ENCODE measurements at regions not wholly inside any gene's neighbourhood (a gene's known extent, or its start where the extent isn't known, plus 50 kb on each side); places are given as distances from the start of the nearest gene placed in this dataset.

GRCh38 chr9:109975574-109976295 is 195.7 kb downstream of the PALM2AKAP2 start:
- intact Hi-C loops (cut with DNase I) = no loop called here
- DNase-seq (no peak), ATAC-seq (no peak)
- Histone ChIP-seq H3K4me3 (no peak overlapping the region), H3K9me3 (no peaks in the 10 kb centered on the region), H3K36me3 (no peaks in the 10 kb centered on the region), H3K27me3 (ENCODE audit: low read depth) (no peaks in the 10 kb centered on the region), H3K4me1 (peaks cover 11% of the 10 kb centered on the region), H3K27ac (no peak overlapping the region)
- TF ChIP-seq CTCF (IDR thresholded peaks at IDR 0.05) = no peak

GRCh38 chr9:109976303-109976702 is 196.3 kb downstream of the PALM2AKAP2 start:
- intact Hi-C loops (cut with DNase I) = no loop called here
- no peaks in the 10 kb centered on the region for H3K27me3 ChIP-seq (ENCODE audit: low read depth)
- no peaks in the 10 kb centered on the region for H3K36me3 ChIP-seq
- H3K9me3 ChIP-seq = no peaks in the 10 kb centered on the region
- DNase-seq (no peak), ATAC-seq (no peak)
- no peak overlapping the region for H3K4me3 ChIP-seq
- peaks cover 11% of the 10 kb centered on the region for H3K4me1 ChIP-seq
- no peak overlapping the region for H3K27ac ChIP-seq
- no peak for TF ChIP-seq CTCF (IDR thresholded peaks at IDR 0.05)

- intact Hi-C loops (cut with DNase I) = no loop called here
- TF ChIP-seq CTCF (IDR thresholded peaks at IDR 0.05) = no peak
- Histone ChIP-seq H3K27ac (no peak overlapping the region), H3K9me3 (no peaks in the 10 kb centered on the region), H3K27me3 (ENCODE audit: low read depth) (no peaks in the 10 kb centered on the region), H3K4me3 (no peak overlapping the region), H3K36me3 (no peaks in the 10 kb centered on the region), H3K4me1 (peaks cover 7% of the 10 kb centered on the region)
- DNase-seq (no peak), ATAC-seq (no peak)
Observed at GRCh38 chr9:109977521-109977920, 197.5 kb downstream of the PALM2AKAP2 start.

GRCh38 chr9:109981091-109981490 is 201.1 kb downstream of the PALM2AKAP2 start:
- intact Hi-C loops (cut with DNase I) = no loop called here
- H3K9me3 ChIP-seq = no peaks in the 10 kb centered on the region
- no peaks in the 10 kb centered on the region for H3K36me3 ChIP-seq
- no peak overlapping the region for H3K4me3 ChIP-seq
- TF ChIP-seq CTCF (IDR thresholded peaks at IDR 0.05) = no peak
- no peak for ATAC-seq
- DNase-seq = no peak
- no peaks in the 10 kb centered on the region for H3K27me3 ChIP-seq (ENCODE audit: low read depth)
- H3K27ac ChIP-seq = no peak overlapping the region
- H3K4me1 ChIP-seq = no peaks in the 10 kb centered on the region

GRCh38 chr9:109986521-109986991 is 206.6 kb downstream of the PALM2AKAP2 start:
- H3K36me3 ChIP-seq = no peaks in the 10 kb centered on the region
- no peaks in the 10 kb centered on the region for H3K27me3 ChIP-seq (ENCODE audit: low read depth)
- ATAC-seq = no peak
- intact Hi-C loops (cut with DNase I) = no loop called here
- H3K4me3 ChIP-seq = no peak overlapping the region
- no peaks in the 10 kb centered on the region for H3K9me3 ChIP-seq
- H3K27ac ChIP-seq = no peak overlapping the region
- peaks cover 6% of the 10 kb centered on the region for H3K4me1 ChIP-seq
- TF ChIP-seq CTCF (IDR thresholded peaks at IDR 0.05) = no peak
- DNase-seq = no peak
